ENCODE measurements at regions not wholly inside any gene's neighbourhood (a gene's known extent, or its start where the extent isn't known, plus 50 kb on each side); places are given as distances from the start of the nearest gene placed in this dataset.

DNA sequence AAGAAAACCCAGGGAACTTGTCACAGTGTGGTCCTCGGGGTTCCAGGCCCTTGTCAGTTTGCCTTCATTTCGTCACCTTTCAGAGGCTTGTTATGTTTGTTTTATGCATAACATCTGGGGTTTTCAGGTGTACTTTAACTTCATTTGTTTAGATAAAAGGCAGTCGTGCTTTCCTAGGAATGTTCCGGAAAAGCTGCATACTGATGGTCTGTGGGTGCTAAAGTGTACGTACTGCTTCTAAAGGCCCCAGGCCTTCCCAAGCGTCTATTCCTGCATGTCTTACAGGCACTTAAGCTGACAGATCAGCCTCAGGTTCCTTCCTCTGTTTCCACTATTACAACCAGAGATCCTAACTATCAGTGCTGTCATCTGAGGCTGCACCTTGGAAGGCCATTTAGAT, 95.6 kb upstream of the ANKH start:
- TF ChIP-seq, protein P1, sequence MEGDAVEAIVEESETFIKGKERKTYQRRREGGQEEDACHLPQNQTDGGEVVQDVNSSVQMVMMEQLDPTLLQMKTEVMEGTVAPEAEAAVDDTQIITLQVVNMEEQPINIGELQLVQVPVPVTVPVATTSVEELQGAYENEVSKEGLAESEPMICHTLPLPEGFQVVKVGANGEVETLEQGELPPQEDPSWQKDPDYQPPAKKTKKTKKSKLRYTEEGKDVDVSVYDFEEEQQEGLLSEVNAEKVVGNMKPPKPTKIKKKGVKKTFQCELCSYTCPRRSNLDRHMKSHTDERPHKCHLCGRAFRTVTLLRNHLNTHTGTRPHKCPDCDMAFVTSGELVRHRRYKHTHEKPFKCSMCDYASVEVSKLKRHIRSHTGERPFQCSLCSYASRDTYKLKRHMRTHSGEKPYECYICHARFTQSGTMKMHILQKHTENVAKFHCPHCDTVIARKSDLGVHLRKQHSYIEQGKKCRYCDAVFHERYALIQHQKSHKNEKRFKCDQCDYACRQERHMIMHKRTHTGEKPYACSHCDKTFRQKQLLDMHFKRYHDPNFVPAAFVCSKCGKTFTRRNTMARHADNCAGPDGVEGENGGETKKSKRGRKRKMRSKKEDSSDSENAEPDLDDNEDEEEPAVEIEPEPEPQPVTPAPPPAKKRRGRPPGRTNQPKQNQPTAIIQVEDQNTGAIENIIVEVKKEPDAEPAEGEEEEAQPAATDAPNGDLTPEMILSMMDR (conservative IDR thresholded peaks at IDR 0.05; ENCODE audit: low read depth, low read length) = no peak
- no peak for TF ChIP-seq EZH2 (IDR thresholded peaks at IDR 0.05; ENCODE audit: borderline replicate concordance, low read depth, low read length, poor library complexity, severe bottlenecking)
